ENCODE measurements at regions not wholly inside any gene's neighbourhood (a gene's known extent, or its start where the extent isn't known, plus 50 kb on each side); places are given as distances from the start of the nearest gene placed in this dataset.
"Not testable (repeated sequence)": the region's sequence is repeated elsewhere in the genome, so short reads cannot be mapped to it uniquely, and the experiment has no call there.

GRCh38 chr20:29089409-29089808, 2168.1 kb upstream of the DEFB115 start:
- H3K4me1 Mint-ChIP-seq, H3K27me3 Mint-ChIP-seq, H3K36me3 Mint-ChIP-seq, H3K4me3 Mint-ChIP-seq, CTCF ChIA-PET, DNase-seq, H3K27ac Mint-ChIP-seq: not testable (repeated sequence)
- peaks cover 23% of the 10 kb centered on the region for H3K9me3 Mint-ChIP-seq

DNA sequence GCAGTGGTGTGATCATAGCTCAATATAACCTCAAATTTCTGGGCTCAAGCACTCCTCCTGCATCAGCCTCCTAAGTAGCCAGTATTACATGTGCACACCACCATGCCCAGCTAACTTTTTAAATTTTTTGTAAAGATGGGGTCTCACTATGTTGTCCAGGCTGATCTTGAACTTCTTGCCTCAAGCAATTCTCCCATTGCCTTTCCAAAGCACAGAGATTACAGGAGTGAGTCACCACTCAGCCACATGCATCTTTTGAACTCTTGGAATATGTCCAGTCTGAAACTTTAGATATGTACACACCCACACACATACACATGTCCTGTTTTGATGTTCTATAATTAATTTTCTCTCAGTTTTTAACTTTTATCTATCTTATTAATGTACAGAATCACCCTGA, 2163.5 kb upstream of the DEFB115 start:
- H3K9me3 Mint-ChIP-seq, result peaks cover 15% of the 10 kb centered on the region
- H3K27ac Mint-ChIP-seq, DNase-seq, H3K27me3 Mint-ChIP-seq, H3K4me1 Mint-ChIP-seq, CTCF ChIA-PET, H3K4me3 Mint-ChIP-seq, H3K36me3 Mint-ChIP-seq: not testable (repeated sequence)

- H3K36me3 Mint-ChIP-seq, H3K4me1 Mint-ChIP-seq, H3K27ac Mint-ChIP-seq, CTCF ChIA-PET, H3K9me3 Mint-ChIP-seq, H3K27me3 Mint-ChIP-seq, DNase-seq, H3K4me3 Mint-ChIP-seq: not testable (repeated sequence)
These were observed 2160.8 kb upstream of the DEFB115 start for GRCh38 chr20:29096695-29097094.

GRCh38 chr20:29107884-29108283, 2149.6 kb upstream of the DEFB115 start:
- H3K4me1 Mint-ChIP-seq, H3K4me3 Mint-ChIP-seq, DNase-seq, CTCF ChIA-PET, H3K27me3 Mint-ChIP-seq, H3K27ac Mint-ChIP-seq, H3K36me3 Mint-ChIP-seq: not testable (repeated sequence)
- H3K9me3 Mint-ChIP-seq, result peaks cover 24% of the 10 kb centered on the region

DNA sequence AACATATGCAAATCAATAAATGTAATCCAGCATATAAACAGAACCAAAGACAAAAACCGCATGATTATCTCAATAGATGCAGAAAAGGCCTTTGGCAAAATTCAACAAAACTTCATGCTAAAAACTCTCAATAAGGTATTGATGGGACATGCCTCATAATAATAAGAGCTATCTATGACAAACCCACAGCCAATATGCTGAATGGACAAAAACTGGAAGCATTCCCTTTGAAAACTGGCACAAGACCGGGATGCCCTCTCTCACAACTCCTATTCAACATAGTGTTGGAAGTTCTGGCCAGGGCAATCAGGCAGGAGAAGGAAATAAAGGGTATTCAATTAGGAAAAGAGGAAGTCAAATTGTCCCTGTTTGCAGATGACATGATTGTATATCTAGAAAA, 2148.1 kb upstream of the DEFB115 start:
- H3K27me3 Mint-ChIP-seq, CTCF ChIA-PET, DNase-seq, H3K4me3 Mint-ChIP-seq, H3K36me3 Mint-ChIP-seq, H3K27ac Mint-ChIP-seq, H3K4me1 Mint-ChIP-seq: not testable (repeated sequence)
- peaks cover 30% of the 10 kb centered on the region for H3K9me3 Mint-ChIP-seq

- DNase-seq, H3K4me3 Mint-ChIP-seq, CTCF ChIA-PET, H3K27ac Mint-ChIP-seq, H3K4me1 Mint-ChIP-seq, H3K36me3 Mint-ChIP-seq, H3K27me3 Mint-ChIP-seq: not testable (repeated sequence)
- peaks cover 43% of the 10 kb centered on the region for H3K9me3 Mint-ChIP-seq
These were observed 2142.4 kb upstream of the DEFB115 start for GRCh38 chr20:29115097-29115496.

DNA sequence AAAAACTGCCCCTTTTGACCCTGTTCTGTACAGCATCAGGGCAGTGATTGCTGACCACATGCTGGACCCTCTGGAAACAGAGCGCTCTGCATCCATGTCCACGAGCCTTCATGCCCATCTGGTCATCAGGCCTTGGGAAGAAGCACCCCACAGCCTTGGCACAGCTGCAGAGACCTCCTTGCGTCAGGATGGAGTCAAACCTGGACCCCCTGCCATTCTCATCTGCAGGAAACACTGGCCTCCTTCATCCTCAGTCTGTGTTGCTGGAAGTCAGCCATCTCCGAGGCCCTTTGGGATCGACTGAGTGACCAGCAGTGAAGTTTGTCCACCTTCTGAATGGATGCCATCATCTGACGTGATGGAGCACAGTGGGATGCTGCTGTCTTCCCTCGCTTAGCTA, 2138.3 kb upstream of the DEFB115 start:
- H3K36me3 Mint-ChIP-seq, result no peaks in the 10 kb centered on the region
- H3K9me3 Mint-ChIP-seq, result peaks cover 52% of the 10 kb centered on the region
- no peak for DNase-seq
- no peaks in the 10 kb centered on the region for H3K27me3 Mint-ChIP-seq
- H3K4me1 Mint-ChIP-seq, result no peaks in the 10 kb centered on the region
- no peak overlapping the region for H3K27ac Mint-ChIP-seq
- CTCF ChIA-PET, result no interaction called here
- H3K4me3 Mint-ChIP-seq, result no peak overlapping the region

DNA sequence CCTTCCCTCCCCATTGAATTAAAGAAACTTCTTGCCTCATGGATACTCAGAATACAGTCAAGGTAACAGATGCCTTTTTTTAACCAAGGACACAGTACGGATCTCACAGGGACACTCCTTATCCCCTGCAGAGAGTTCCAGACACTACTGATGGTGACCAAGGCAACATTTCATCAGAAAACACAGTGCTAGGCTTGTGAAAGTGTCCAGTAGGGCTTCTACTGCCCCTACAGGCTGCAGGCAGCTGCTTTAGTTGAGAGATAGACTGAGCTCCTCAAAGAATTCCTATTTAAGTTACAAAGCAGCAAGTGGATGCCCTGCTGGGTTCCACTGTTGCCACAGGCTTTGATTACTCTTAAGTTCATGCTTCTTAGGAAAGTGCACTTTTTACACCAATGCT, 2137.8 kb upstream of the DEFB115 start:
- DNase-seq, H3K36me3 Mint-ChIP-seq, CTCF ChIA-PET, H3K4me1 Mint-ChIP-seq, H3K4me3 Mint-ChIP-seq, H3K27ac Mint-ChIP-seq, H3K27me3 Mint-ChIP-seq: not testable (repeated sequence)
- H3K9me3 Mint-ChIP-seq, result peaks cover 55% of the 10 kb centered on the region

DNA sequence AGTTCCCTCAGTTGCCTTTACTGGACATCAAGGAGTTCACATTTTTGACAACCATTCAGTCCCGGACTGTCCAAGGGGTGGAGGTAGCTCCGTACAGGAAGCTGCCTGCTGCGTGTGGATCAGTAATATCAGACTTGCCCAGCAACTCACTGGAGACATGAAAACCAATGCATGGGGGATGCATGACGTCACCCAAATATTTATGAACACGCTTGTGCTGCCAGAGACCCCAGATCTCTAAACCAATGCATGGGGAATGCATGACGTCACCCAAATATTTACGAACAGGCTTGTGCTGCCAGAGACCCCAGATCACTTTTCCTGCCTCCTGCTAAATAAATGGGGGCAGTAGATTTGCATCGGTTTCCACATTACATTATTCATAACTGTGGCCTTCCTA, 2137.4 kb upstream of the DEFB115 start:
- H3K36me3 Mint-ChIP-seq, H3K27ac Mint-ChIP-seq, H3K27me3 Mint-ChIP-seq, H3K4me1 Mint-ChIP-seq, CTCF ChIA-PET, H3K4me3 Mint-ChIP-seq, DNase-seq: not testable (repeated sequence)
- H3K9me3 Mint-ChIP-seq, result peaks cover 59% of the 10 kb centered on the region

- CTCF ChIA-PET, H3K4me1 Mint-ChIP-seq, H3K4me3 Mint-ChIP-seq, DNase-seq, H3K36me3 Mint-ChIP-seq, H3K27me3 Mint-ChIP-seq, H3K27ac Mint-ChIP-seq: not testable (repeated sequence)
- peaks cover 57% of the 10 kb centered on the region for H3K9me3 Mint-ChIP-seq
These were observed 2136.9 kb upstream of the DEFB115 start for GRCh38 chr20:29120575-29120974.

GRCh38 chr20:29122784-29123183, 2134.7 kb upstream of the DEFB115 start:
- H3K27me3 Mint-ChIP-seq, H3K4me1 Mint-ChIP-seq, H3K27ac Mint-ChIP-seq, H3K36me3 Mint-ChIP-seq, CTCF ChIA-PET, H3K4me3 Mint-ChIP-seq, DNase-seq: not testable (repeated sequence)
- H3K9me3 Mint-ChIP-seq, result peaks cover 47% of the 10 kb centered on the region

DNA sequence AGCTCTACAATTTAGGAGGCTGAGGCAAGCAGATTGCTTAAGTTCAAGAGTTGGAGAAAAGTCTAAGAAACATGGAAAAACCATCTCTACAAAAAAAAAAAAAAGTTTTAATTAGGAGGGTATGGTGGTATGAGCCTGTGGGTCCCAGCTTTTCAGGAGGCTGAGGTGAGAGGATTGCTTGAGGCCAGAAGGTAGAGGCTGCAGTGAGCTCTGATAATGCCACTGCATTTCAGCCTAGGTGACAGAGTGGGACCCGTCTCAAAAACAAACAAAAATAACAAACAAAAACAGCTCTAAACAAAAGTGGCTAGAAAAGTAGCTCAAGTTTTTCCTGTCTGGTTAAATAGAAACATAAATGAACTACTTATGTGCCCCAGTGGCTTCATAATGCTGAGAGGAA, 2133.6 kb upstream of the DEFB115 start:
- Mint-ChIP-seq H3K9me3 (peaks cover 42% of the 10 kb centered on the region), H3K27me3 (no peaks in the 10 kb centered on the region), H3K4me1 (no peaks in the 10 kb centered on the region), H3K36me3 (no peaks in the 10 kb centered on the region), H3K27ac (no peak overlapping the region), H3K4me3 (no peak overlapping the region)
- DNase-seq, result no peak
- CTCF ChIA-PET, result no interaction called here
